Caco-2 (cell line): ENCODE measurements at regions not wholly inside any gene's neighbourhood (a gene's known extent, or its start where the extent isn't known, plus 50 kb on each side); places are given as distances from the start of the nearest gene placed in this dataset.
"Not testable (repeated sequence)": the region's sequence is repeated elsewhere in the genome, so short reads cannot be mapped to it uniquely, and the experiment has no call there.

Experiments used
- BruUV-seq: library from RNA; stranded (reverse); fragments of 400-500 nt; replicated peaks from 2 replicates; lab custom pipeline; 2021; lab: Mats Ljungman, UMichigan
- CTCF ChIA-PET: fragments of 300-600 bp; sonication (Branson Sonifier 250); formaldehyde crosslinking; loops from one replicate; lab custom pipeline; 2022; ENCODE audit warnings: antibody characterized with exemption; lab: Charles Lee
- POLR2A ChIA-PET: fragments of 300-600 bp; sonication (Branson Sonifier 250); formaldehyde crosslinking; loops from one replicate; lab custom pipeline; 2022; ENCODE audit warnings: antibody characterized with exemption; lab: Charles Lee
- DNase-seq, 2 experiments: peaks; one replicate each; pipeline versions ENCODE4 v3.0.0 to v3.0.0-alpha.2; 2020 to 2022
- H3K27me3 ChIP-seq: replicated peaks from 2 replicates; pipeline ENCODE4 v1.6.0; 2011; ENCODE audit warnings: low read length; ENCODE audit not compliant: control insufficient read depth, insufficient read depth
- H3K36me3 ChIP-seq: 2 replicates; pipeline ENCODE4 v1.5.1; 2011; ENCODE audit warnings: low read length; ENCODE audit not compliant: control insufficient read depth, insufficient read depth
- H3K4me1 ChIP-seq: fragments of 250-450 bp; sonication (Bioruptor Pico); 2 replicates; pipeline ENCODE4 v1.5.1; 2020; ENCODE audit warnings: mild to moderate bottlenecking
- H3K4me3 ChIP-seq: 2 replicates; pipeline ENCODE4 v1.5.1; 2011; ENCODE audit warnings: low read depth, mild to moderate bottlenecking, control low read depth, low read length
- H3K9me3 ChIP-seq: fragments of 250-450 bp; sonication (Bioruptor Pico); 2 replicates; pipeline ENCODE4 v1.5.1; 2020; ENCODE audit warnings: mild to moderate bottlenecking, moderate library complexity
- H3K27ac Mint-ChIP-seq: one replicate; pipeline ENCODE4 v1.8.0; 2022; ENCODE audit warnings: mixed read lengths; ENCODE audit not compliant: unreplicated experiment
- H3K27me3 Mint-ChIP-seq: one replicate; pipeline ENCODE4 v1.8.0; 2022; ENCODE audit warnings: mixed read lengths; ENCODE audit not compliant: insufficient read depth, unreplicated experiment
- H3K36me3 Mint-ChIP-seq: one replicate; pipeline ENCODE4 v1.8.0; 2022; ENCODE audit warnings: mild to moderate bottlenecking, mixed read lengths; ENCODE audit not compliant: insufficient read depth, unreplicated experiment
- H3K4me1 Mint-ChIP-seq: one replicate; pipeline ENCODE4 v1.8.0; 2022; ENCODE audit warnings: low read depth, mixed read lengths; ENCODE audit not compliant: unreplicated experiment
- H3K4me3 Mint-ChIP-seq: one replicate; pipeline ENCODE4 v1.8.0; 2022; ENCODE audit warnings: mild to moderate bottlenecking, moderate library complexity, mixed read lengths; ENCODE audit not compliant: unreplicated experiment
- H3K9me3 Mint-ChIP-seq: one replicate; pipeline ENCODE4 v1.8.0; 2022; ENCODE audit warnings: mixed read lengths; ENCODE audit not compliant: unreplicated experiment
- intact Hi-C: fragments of 100-400 bp; cut with micrococcal nuclease; formaldehyde crosslinking; loops from one replicate; pipeline ENCODE4 v1.10.0; 2022; ENCODE audit not compliant: unreplicated experiment
- TF ChIP-seq, protein P1 (sequence below), 2 experiments: fragments of 200-600 bp in 1 of 2; IDR thresholded peaks; 1 replicate in 1 of 2; 2 replicates in 1 of 2; pipeline versions ENCODE4 v1.5.1 to v1.8.0; 2011 to 2022; ENCODE audit warnings: antibody characterized with exemption in 1 of 2, control low read depth in 1 of 2, inconsistent platforms in 1 of 2, low read depth in 1 of 2, low read length in 1 of 2, mild to moderate bottlenecking in 1 of 2, moderate library complexity in 1 of 2; ENCODE audit not compliant: insufficient read depth in 1 of 2, severe bottlenecking in 1 of 2, unreplicated experiment in 1 of 2

DNA sequence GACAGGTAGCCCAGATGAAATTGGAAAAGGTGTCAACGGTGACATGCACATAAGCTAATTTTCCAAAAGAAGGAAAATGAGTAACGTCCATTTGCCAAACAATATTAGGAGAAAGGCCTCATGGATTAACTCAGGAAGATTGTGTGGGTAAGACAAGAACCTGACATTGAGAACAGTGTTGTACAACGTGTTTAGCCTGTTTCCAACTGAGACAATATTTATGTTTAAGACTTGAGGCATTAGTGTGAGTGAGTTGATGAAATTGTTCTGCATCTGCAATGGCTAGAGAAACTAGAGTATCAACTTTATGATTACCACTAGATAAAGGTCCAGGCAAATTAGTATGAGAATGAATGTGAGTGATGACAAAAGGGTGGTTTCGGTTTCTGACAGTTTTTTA, 191.3 kb upstream of the RAI14 start:
- no TSS peak for BruUV-seq
- no peaks in the 10 kb centered on the region for H3K36me3 ChIP-seq
- ChIA-PET CTCF (interaction anchor here (0.7 kb wide), 1 partner anchor 465 kb away, joined by 3 read pairs; the partner anchor contains the start of gene DNAJC21), POLR2A (no interaction called here)
- H3K4me1 Mint-ChIP-seq = peaks cover 26% of the 10 kb centered on the region
- peaks cover 25% of the 10 kb centered on the region for H3K9me3 ChIP-seq
- H3K4me3 ChIP-seq = no peak overlapping the region
- H3K4me3 Mint-ChIP-seq = no peak overlapping the region
- DNase-seq = no peak
- H3K36me3 Mint-ChIP-seq = peaks cover 12% of the 10 kb centered on the region
- intact Hi-C loops = loop anchor here (1.0 to 10.0 kb wide), 2 partner anchors 280 to 468 kb away; no protein-coding TSS in a partner anchor
- no peaks in the 10 kb centered on the region for H3K27me3 Mint-ChIP-seq
- peaks cover 5% of the 10 kb centered on the region; the same call in 1 of the 2 replicates for H3K4me1 ChIP-seq
- H3K9me3 Mint-ChIP-seq = peaks cover 58% of the 10 kb centered on the region
- no peaks in the 10 kb centered on the region for H3K27me3 ChIP-seq
- H3K27ac Mint-ChIP-seq = no peak overlapping the region
- TF ChIP-seq, protein P1, sequence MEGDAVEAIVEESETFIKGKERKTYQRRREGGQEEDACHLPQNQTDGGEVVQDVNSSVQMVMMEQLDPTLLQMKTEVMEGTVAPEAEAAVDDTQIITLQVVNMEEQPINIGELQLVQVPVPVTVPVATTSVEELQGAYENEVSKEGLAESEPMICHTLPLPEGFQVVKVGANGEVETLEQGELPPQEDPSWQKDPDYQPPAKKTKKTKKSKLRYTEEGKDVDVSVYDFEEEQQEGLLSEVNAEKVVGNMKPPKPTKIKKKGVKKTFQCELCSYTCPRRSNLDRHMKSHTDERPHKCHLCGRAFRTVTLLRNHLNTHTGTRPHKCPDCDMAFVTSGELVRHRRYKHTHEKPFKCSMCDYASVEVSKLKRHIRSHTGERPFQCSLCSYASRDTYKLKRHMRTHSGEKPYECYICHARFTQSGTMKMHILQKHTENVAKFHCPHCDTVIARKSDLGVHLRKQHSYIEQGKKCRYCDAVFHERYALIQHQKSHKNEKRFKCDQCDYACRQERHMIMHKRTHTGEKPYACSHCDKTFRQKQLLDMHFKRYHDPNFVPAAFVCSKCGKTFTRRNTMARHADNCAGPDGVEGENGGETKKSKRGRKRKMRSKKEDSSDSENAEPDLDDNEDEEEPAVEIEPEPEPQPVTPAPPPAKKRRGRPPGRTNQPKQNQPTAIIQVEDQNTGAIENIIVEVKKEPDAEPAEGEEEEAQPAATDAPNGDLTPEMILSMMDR (IDR thresholded peaks at IDR 0.05; ENCODE audit: insufficient read depth in 1 of 2, low read depth in 1 of 2, low read length in 1 of 2, severe bottlenecking in 1 of 2, unreplicated experiment in 1 of 2) = no peak

DNA sequence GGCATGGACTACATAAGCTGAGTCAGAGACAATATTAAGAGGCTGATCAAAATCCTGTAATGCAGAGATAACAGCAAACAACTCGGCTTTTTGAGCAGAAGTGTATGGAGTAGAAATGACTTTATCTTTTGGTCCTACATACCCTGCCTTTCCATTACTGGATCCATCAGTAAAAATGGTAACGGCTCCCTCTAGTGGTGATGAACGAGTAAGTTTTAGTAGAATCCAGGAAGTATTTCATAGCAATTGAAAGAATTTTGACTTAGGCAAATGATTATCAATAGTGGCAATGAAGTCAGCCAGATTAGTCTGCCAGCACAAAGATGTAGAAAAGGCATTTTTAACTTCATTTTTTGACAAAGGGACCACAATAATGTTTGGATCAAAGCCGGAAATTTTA, 190.8 kb upstream of the RAI14 start:
- peak in 1 of 2 experiments; percentile 73 for DNase-seq
- CTCF ChIA-PET = interaction anchor here (0.7 kb wide), 1 partner anchor 464 kb away, joined by 3 read pairs; the partner anchor contains the start of gene DNAJC21
- Mint-ChIP-seq H3K9me3 (peaks cover 59% of the 10 kb centered on the region), H3K36me3 (peaks cover 12% of the 10 kb centered on the region), H3K4me3 (peak overlapping the region; percentile 33), H3K4me1 (peaks cover 26% of the 10 kb centered on the region), H3K27ac (peak overlapping the region; percentile 72)
- intact Hi-C loops = loop anchor here (1.0 to 10.0 kb wide), 2 partner anchors 280 to 468 kb away; no protein-coding TSS in a partner anchor
- H3K36me3 ChIP-seq, H3K27me3 Mint-ChIP-seq, H3K27me3 ChIP-seq, BruUV-seq, H3K4me3 ChIP-seq, H3K4me1 ChIP-seq, POLR2A ChIA-PET: not testable (repeated sequence)
- peaks cover 21% of the 10 kb centered on the region for H3K9me3 ChIP-seq
- TF ChIP-seq, protein P1 (IDR thresholded peaks at IDR 0.05; ENCODE audit: insufficient read depth in 1 of 2, low read depth in 1 of 2, low read length in 1 of 2, severe bottlenecking in 1 of 2, unreplicated experiment in 1 of 2) = peak; percentile 39

DNA sequence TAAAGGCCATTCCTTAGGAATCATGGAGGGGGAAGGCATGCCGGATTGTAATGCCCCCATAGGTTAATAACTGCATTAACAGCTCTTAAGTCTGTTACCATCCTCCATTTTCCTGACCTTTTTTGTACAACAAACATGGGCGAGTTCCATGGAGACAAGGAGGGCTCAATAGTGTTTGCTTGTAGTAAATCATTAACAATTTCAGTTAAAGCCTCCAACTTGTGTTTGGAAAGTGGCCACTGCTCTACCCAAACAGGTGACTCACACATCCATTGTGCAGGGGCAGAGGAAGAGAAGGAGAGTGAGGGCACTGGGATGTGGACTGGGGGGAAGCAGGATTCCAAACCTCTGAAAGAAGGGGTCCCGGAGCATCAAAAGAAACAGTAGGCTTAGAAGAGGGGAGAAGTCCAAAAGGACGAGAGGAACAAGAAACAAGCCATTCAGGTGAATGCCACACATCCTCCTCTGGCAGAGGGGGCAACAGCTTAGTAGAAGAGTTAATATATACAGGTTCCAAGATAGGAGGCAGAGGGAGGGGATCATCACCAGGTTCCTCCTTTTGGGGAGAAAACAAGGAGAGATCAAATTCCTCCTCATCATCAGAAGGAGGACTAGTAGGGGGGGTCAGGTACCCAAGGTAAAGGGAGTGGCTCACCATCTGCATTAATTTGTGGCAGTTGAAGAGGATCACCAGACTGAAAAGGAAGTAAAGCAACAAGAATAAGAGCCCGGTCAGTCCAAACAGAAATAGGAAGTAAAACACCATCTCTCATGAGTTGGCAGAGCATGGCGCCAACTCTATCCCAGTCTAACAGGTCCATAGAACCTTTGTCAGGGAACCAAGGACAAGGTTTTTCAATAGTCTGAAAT, 189.4 kb upstream of the RAI14 start:
- POLR2A ChIA-PET, H3K4me1 ChIP-seq, H3K4me3 ChIP-seq, H3K27me3 ChIP-seq, H3K36me3 ChIP-seq, H3K27me3 Mint-ChIP-seq, CTCF ChIA-PET, BruUV-seq: not testable (repeated sequence)
- peak overlapping the region; percentile 84 for H3K27ac Mint-ChIP-seq
- H3K9me3 ChIP-seq = peaks cover 14% of the 10 kb centered on the region; the same call in 1 of the 2 replicates
- peaks cover 59% of the 10 kb centered on the region for H3K9me3 Mint-ChIP-seq
- H3K4me3 Mint-ChIP-seq = peak overlapping the region; percentile 50
- H3K4me1 Mint-ChIP-seq = peaks cover 26% of the 10 kb centered on the region
- peak; percentile 69 to 74 for DNase-seq
- peaks cover 12% of the 10 kb centered on the region for H3K36me3 Mint-ChIP-seq
- intact Hi-C loops = loop anchor here (10.0 kb wide), 1 partner anchor 282 kb away; no protein-coding TSS in a partner anchor
